K562 (cell line): ENCODE measurements at regions not wholly inside any gene's neighbourhood (a gene's known extent, or its start where the extent isn't known, plus 50 kb on each side); places are given as distances from the start of the nearest gene placed in this dataset.

Experiments used
- EHMT2 ChIP-seq: fragments of 450-650 bp; IDR thresholded peaks from 2 replicates; pipeline ENCODE4 v1.6.1; 2018; ENCODE audit warnings: antibody characterized with exemption
- TF ChIP-seq, protein P1 (sequence below): fragments of 150-350 bp; IDR thresholded peaks from 2 replicates; pipeline ENCODE4 v1.6.1; 2014; ENCODE audit warnings: low read depth, mild to moderate bottlenecking, low read length, borderline replicate concordance
- TF ChIP-seq, protein P2 (sequence below): fragments of 250-450 bp; sonication (Bioruptor Pico); IDR thresholded peaks from 2 replicates; pipeline ENCODE4 v1.5.0; 2021; ENCODE audit warnings: mild to moderate bottlenecking, moderate library complexity

DNA sequence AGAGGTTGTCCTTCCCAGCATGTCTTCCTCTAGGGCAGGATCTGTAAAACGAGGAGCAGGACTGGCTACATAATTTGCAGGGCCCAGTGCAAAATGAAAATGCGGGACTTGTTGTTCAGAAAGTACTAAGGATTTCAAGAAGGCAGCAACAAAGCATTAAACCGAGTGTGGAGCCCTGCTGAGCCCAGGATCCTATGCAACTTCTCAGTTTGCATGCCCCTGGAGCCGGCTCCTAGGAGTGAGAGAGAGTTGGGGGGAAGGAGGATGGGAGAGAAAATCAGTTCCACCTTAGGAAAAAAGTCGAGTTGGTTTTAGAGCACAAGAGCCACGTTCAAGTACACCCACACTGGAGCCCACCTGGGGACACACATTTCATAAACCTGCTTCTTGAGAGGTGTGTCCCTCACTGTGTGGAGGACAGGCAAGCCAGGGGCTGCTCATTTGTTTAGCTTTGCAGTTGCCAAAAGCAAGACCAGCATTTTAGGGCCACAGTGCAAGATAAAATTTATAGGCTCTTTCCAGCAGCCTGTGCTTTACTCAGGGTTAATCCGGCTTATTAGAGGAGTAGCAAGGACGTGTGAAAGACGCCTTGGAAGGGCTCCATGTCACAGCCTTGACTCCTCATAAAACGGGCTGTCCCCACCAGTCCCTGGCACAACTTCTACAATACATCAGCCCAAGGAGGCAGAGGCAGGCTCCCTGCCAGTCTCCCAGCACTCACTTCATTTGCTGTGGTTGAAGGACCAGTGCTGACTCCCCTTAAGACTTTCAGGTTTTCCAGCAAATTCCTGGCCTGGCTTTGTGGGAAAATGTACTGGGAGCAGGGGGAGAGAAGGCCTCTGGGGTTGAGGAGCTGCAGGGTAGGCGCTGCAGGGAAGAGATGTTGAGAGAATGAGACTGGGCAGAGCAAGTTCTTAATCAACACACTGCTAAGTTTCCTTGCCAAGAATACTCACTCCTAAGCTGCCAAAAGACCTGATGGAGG lies 159.7 kb upstream of the SEMA6A start (continued):
- TF ChIP-seq, protein P1, sequence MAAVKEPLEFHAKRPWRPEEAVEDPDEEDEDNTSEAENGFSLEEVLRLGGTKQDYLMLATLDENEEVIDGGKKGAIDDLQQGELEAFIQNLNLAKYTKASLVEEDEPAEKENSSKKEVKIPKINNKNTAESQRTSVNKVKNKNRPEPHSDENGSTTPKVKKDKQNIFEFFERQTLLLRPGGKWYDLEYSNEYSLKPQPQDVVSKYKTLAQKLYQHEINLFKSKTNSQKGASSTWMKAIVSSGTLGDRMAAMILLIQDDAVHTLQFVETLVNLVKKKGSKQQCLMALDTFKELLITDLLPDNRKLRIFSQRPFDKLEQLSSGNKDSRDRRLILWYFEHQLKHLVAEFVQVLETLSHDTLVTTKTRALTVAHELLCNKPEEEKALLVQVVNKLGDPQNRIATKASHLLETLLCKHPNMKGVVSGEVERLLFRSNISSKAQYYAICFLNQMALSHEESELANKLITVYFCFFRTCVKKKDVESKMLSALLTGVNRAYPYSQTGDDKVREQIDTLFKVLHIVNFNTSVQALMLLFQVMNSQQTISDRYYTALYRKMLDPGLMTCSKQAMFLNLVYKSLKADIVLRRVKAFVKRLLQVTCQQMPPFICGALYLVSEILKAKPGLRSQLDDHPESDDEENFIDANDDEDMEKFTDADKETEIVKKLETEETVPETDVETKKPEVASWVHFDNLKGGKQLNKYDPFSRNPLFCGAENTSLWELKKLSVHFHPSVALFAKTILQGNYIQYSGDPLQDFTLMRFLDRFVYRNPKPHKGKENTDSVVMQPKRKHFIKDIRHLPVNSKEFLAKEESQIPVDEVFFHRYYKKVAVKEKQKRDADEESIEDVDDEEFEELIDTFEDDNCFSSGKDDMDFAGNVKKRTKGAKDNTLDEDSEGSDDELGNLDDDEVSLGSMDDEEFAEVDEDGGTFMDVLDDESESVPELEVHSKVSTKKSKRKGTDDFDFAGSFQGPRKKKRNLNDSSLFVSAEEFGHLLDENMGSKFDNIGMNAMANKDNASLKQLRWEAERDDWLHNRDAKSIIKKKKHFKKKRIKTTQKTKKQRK, result no peak
- no peak for TF ChIP-seq EHMT2
- TF ChIP-seq, protein P2, sequence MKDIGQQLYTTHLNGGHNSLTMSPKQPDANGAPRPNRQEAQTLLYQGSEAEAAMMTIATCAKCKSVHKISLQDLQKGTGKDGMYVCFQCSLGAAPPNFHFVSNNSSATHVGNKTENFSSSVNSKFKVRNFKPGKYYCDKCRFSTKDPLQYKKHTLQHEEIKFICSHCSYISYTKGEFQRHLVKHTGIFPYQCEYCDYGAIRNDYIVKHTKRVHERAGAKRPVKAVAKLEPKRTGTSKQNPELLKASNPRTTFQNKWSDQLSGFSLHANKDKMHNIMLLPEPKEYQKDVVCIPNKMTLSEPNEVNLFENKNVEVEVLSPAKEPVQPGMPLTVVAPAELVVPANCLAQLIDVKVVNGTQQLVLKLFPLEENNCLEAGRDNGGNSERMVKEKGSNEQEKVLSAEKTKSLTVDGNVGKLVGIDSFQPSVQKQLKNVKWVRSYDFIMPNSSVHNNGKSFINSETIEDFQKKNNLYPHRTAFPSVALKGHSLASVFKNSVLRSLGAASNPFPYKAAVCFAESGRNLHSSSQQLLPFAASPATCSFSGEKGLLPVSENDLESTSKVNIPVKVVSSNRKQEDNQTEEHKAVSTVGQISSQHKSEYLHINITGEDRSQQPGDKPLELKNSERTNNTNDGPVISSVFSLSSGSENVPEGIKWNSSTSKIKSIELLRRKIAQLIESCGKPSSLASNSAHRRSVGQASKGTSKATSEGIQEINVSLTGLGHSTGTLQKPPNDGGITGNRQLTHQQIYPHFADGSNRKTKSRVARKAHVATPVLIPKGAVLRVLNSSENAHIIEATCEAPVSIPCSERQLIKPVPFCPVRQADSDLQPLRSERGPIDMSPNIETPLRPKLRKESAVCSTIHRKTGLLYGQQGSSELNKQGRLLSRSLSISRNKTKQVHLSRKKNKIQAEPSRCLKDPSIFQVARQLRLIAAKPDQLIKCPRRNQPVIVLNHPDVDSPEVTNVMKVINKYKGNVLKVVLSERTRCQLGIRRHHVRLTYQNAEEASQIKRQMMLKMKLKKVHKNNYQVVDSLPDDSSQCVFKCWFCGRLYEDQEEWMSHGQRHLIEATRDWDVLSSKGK (CRISPR knock-in tag), result no peak
